H1 (cell line): ENCODE measurements at regions not wholly inside any gene's neighbourhood (a gene's known extent, or its start where the extent isn't known, plus 50 kb on each side); places are given as distances from the start of the nearest gene placed in this dataset.

Experiments
- CTCF ChIA-PET: fragments of 300-600 bp; sonication (Branson Sonifier 250); formaldehyde crosslinking; loops from one replicate; lab custom pipeline; 2021; ENCODE audit not compliant: partially characterized antibody; lab: Charles Lee
- POLR2A ChIA-PET: fragments of 300-600 bp; sonication (Branson Sonifier 250); formaldehyde crosslinking; loops from one replicate; lab custom pipeline; 2021; ENCODE audit warnings: inconsistent platforms; ENCODE audit not compliant: partially characterized antibody; lab: Charles Lee
- DNase-seq, 2 experiments: peaks; one replicate each; pipeline versions ENCODE4 v3.0.0 to v3.0.0-alpha.2; 2010 to 2022; ENCODE audit warnings: low spot score in 2 of 2, low read depth in 1 of 2, mixed read lengths in 1 of 2
- FAIRE-seq: peaks from 2 replicates; lab custom pipeline; 2011; peaks lifted over from hg19 to GRCh38; lab: Jason Lieb, UNC
- H2AFZ ChIP-seq: 2 replicates; pipeline ENCODE4 v1.8.1; 2012; ENCODE audit warnings: low read length, inconsistent platforms
- H2AK5ac ChIP-seq: 2 replicates; pipeline ENCODE4 v1.6.1; 2013; ENCODE audit warnings: low read depth, low read length
- H2BK120ac ChIP-seq: replicated peaks from 2 replicates; pipeline ENCODE3; 2013; ENCODE audit warnings: low read depth, low read length, inconsistent platforms
- H2BK12ac ChIP-seq: 2 replicates; pipeline ENCODE4 v1.6.1; 2013; ENCODE audit warnings: low read depth, low read length
- H2BK15ac ChIP-seq: 2 replicates; pipeline ENCODE4 v1.6.1; 2013; ENCODE audit warnings: low read length
- H2BK20ac ChIP-seq: 2 replicates; pipeline ENCODE4 v1.6.1; 2013; ENCODE audit warnings: low read length
- H2BK5ac ChIP-seq: 2 replicates; pipeline ENCODE4 v1.6.1; 2013; ENCODE audit warnings: low read depth, low read length
- H3K14ac ChIP-seq: 2 replicates; pipeline ENCODE4 v1.6.1; 2013; ENCODE audit warnings: inconsistent platforms; ENCODE audit not compliant: insufficient read length
- H3K18ac ChIP-seq: 2 replicates; pipeline ENCODE4 v1.6.1; 2013; ENCODE audit warnings: low read length; ENCODE audit errors: extremely low read depth
- H3K23ac ChIP-seq: 2 replicates; pipeline ENCODE4 v1.6.1; 2013; ENCODE audit warnings: inconsistent platforms; ENCODE audit not compliant: insufficient read length
- H3K23me2 ChIP-seq: 2 replicates; pipeline ENCODE4 v1.6.1; 2013; ENCODE audit warnings: low read depth, low read length
- H3K27ac ChIP-seq: 2 replicates; pipeline ENCODE4 v1.6.1; 2011; ENCODE audit warnings: low read depth, low read length, inconsistent platforms
- H3K27me3 ChIP-seq, 4 experiments: replicated peaks in 1 of 4; 1 replicate in 1 of 4; 2 replicates in 3 of 4; pipeline versions ENCODE4 v1.6.1 to v1.8.1; 2011 to 2013; ENCODE audit warnings: low read length in 3 of 4, mild to moderate bottlenecking in 3 of 4, inconsistent platforms in 2 of 4, mixed read lengths in 2 of 4, moderate library complexity in 1 of 4; ENCODE audit not compliant: control insufficient read depth in 3 of 4, insufficient read depth in 3 of 4; ENCODE audit errors: extremely low read depth in 1 of 4
- H3K36me3 ChIP-seq, 4 experiments: 2 replicates each; pipeline versions ENCODE4 v1.6.1 to v1.8.1; 2011 to 2013; ENCODE audit warnings: mild to moderate bottlenecking in 4 of 4, low read length in 3 of 4, moderate library complexity in 2 of 4, control low read depth in 1 of 4, inconsistent platforms in 1 of 4; ENCODE audit not compliant: insufficient read depth in 4 of 4, control insufficient read depth in 2 of 4
- H3K4ac ChIP-seq: replicated peaks from 2 replicates; pipeline ENCODE3; 2013; ENCODE audit warnings: low read length, low read depth, mixed read lengths, inconsistent platforms; ENCODE audit not compliant: insufficient read length
- H3K4me1 ChIP-seq, 4 experiments: replicated peaks in 1 of 4; 1 replicate in 1 of 4; 2 replicates in 3 of 4; pipeline versions ENCODE4 v1.6.1 to v1.8.1; 2011 to 2013; ENCODE audit warnings: low read length in 3 of 4, inconsistent platforms in 2 of 4, mixed read lengths in 1 of 4; ENCODE audit not compliant: insufficient read depth in 4 of 4, control insufficient read depth in 3 of 4
- H3K4me2 ChIP-seq, 2 experiments: 2 replicates each; pipeline versions ENCODE4 v1.6.1 to v1.8.1; 2011 to 2013; ENCODE audit warnings: low read depth in 2 of 2, low read length in 2 of 2, control low read depth in 1 of 2, inconsistent platforms in 1 of 2, mild to moderate bottlenecking in 1 of 2; ENCODE audit not compliant: insufficient read depth in 1 of 2
- H3K4me3 ChIP-seq, 4 experiments: fragments of 200-600, 300-600 bp in 1 of 4; sonication (generic), shearing (Covaris generic), sonication (Bioruptor Twin) in 1 of 4; 2 replicates each; pipeline versions ENCODE4 v1.5.1 to v1.8.1; 2011 to 2016; ENCODE audit warnings: low read length in 4 of 4, low read depth in 3 of 4, control low read depth in 2 of 4, inconsistent platforms in 2 of 4, mild to moderate bottlenecking in 2 of 4, mixed read lengths in 1 of 4, moderate library complexity in 1 of 4; ENCODE audit not compliant: insufficient read depth in 2 of 4; ENCODE audit errors: extremely low read depth in 1 of 4
- H3K56ac ChIP-seq: replicated peaks from 2 replicates; pipeline ENCODE3; 2013; ENCODE audit warnings: low read depth, mild to moderate bottlenecking, mixed read lengths, low read length, inconsistent platforms; ENCODE audit not compliant: insufficient read length
- H3K79me1 ChIP-seq: 2 replicates; pipeline ENCODE4 v1.6.1; 2013; ENCODE audit warnings: low read depth, low read length, control low read depth
- H3K79me2 ChIP-seq, 2 experiments: 2 replicates each; pipeline versions ENCODE4 v1.6.1 to v1.8.1; 2012 to 2013; ENCODE audit warnings: low read length in 2 of 2, mild to moderate bottlenecking in 2 of 2, inconsistent platforms in 1 of 2; ENCODE audit not compliant: insufficient read depth in 2 of 2, control insufficient read depth in 1 of 2
- H3K9ac ChIP-seq, 4 experiments: replicated peaks in 1 of 4; 1 replicate in 1 of 4; 2 replicates in 3 of 4; pipeline versions ENCODE4 v1.6.1 to v1.8.1; 2011 to 2013; ENCODE audit warnings: low read depth in 3 of 4, low read length in 3 of 4, control low read depth in 2 of 4, mild to moderate bottlenecking in 2 of 4, moderate library complexity in 2 of 4, inconsistent platforms in 1 of 4; ENCODE audit errors: extremely low read depth in 1 of 4
- H3K9me3 ChIP-seq, 2 experiments: 2 replicates each; pipeline versions ENCODE4 v1.6.1 to v1.8.1; 2012 to 2013; ENCODE audit warnings: mild to moderate bottlenecking in 2 of 2, moderate library complexity in 2 of 2, control low read depth in 1 of 2, inconsistent platforms in 1 of 2, low read depth in 1 of 2, low read length in 1 of 2, mixed read lengths in 1 of 2; ENCODE audit not compliant: insufficient read depth in 2 of 2
- H4K20me1 ChIP-seq, 2 experiments: replicated peaks in 1 of 2; 2 replicates each; pipeline versions ENCODE3 to v1.8.1; 2011 to 2013; ENCODE audit warnings: inconsistent platforms in 2 of 2, low read length in 2 of 2, mild to moderate bottlenecking in 1 of 2; ENCODE audit not compliant: insufficient read depth in 2 of 2, control insufficient read depth in 1 of 2
- H4K5ac ChIP-seq: 2 replicates; pipeline ENCODE4 v1.6.1; 2013; ENCODE audit warnings: low read length, low read depth, mixed read lengths, inconsistent platforms; ENCODE audit not compliant: insufficient read length
- H4K8ac ChIP-seq: 2 replicates; pipeline ENCODE4 v1.8.0; 2013; ENCODE audit warnings: mild to moderate bottlenecking, moderate library complexity, low read length, inconsistent platforms; ENCODE audit not compliant: insufficient read depth; ENCODE audit errors: extremely low read depth
- H4K91ac ChIP-seq: replicated peaks from 2 replicates; pipeline ENCODE3; 2013; ENCODE audit warnings: low read length, mixed read lengths, inconsistent platforms; ENCODE audit not compliant: insufficient read length
- ASH2L ChIP-seq: fragments of 200-600, 300-600 bp; sonication (generic); IDR thresholded peaks from one replicate; pipeline ENCODE4 v1.7.1; 2017; ENCODE audit warnings: low read length
- CTCF ChIP-seq, 3 experiments: IDR thresholded peaks; 1 replicate in 2 of 3; 2 replicates in 1 of 3; pipeline versions ENCODE4 v1.5.1 to v1.6.1; 2011; ENCODE audit warnings: low read length in 3 of 3, mild to moderate bottlenecking in 3 of 3, inconsistent platforms in 2 of 3, low read depth in 1 of 3, moderate library complexity in 1 of 3; ENCODE audit not compliant: insufficient read depth in 1 of 3; ENCODE audit errors: control extremely low read depth in 1 of 3
- E2F6 ChIP-seq: IDR thresholded peaks from 2 replicates; pipeline ENCODE4 v1.6.1; 2012; ENCODE audit warnings: inconsistent platforms
- PHF8 ChIP-seq: fragments of 200-600 bp; sonication (generic); conservative IDR thresholded peaks from 2 replicates; pipeline ENCODE4 v1.7.1; 2012; ENCODE audit warnings: low read depth, mild to moderate bottlenecking, inconsistent platforms, low read length, moderate library complexity
- SIX5 ChIP-seq: IDR thresholded peaks from 2 replicates; pipeline ENCODE4 v1.6.1; 2011; ENCODE audit warnings: mild to moderate bottlenecking, low read depth, low read length
- SP2 ChIP-seq: IDR thresholded peaks from 2 replicates; pipeline ENCODE4 v1.6.1; 2012; ENCODE audit warnings: mild to moderate bottlenecking, low read length, inconsistent platforms
- SP4 ChIP-seq: IDR thresholded peaks from 2 replicates; pipeline ENCODE4 v1.6.1; 2012; ENCODE audit warnings: low read length, inconsistent platforms
- ZNF274 ChIP-seq: IDR thresholded peaks from 2 replicates; pipeline ENCODE4 v1.7.0; 2012; ENCODE audit warnings: low read length, borderline replicate concordance; ENCODE audit errors: extremely low read depth
- WGBS, 2 experiments: shearing (Covaris generic) in 1 of 2; methylation state at CpG; one replicate each; pipeline versions ENCODE4 v1.1.6 to v1.1.7; 2013 to 2015; ENCODE audit warnings: low lambda C conversion rate in 2 of 2, mixed read lengths in 2 of 2, inconsistent platforms in 1 of 2, low coverage in 1 of 2, missing lambda C conversion rate in 1 of 2; ENCODE audit not compliant: insufficient replicate concordance in 2 of 2, insufficient coverage in 1 of 2, insufficient read length in 1 of 2; ENCODE audit errors: extremely low coverage in 1 of 2, missing lambda C conversion rate in 1 of 2; 5-methylcytosine and 5-hydroxymethylcytosine counted together
- TF ChIP-seq, protein P1 (sequence below): IDR thresholded peaks from 2 replicates; pipeline ENCODE4 v1.6.1; 2012; ENCODE audit warnings: inconsistent platforms

- no peaks in the 10 kb centered on the region for H3K23me2 ChIP-seq
- H4K8ac ChIP-seq = no peak overlapping the region
- FAIRE-seq (no peak), DNase-seq (no peak)
- H3K27me3 ChIP-seq = no peaks in the 10 kb centered on the region
- no peak overlapping the region for H3K18ac ChIP-seq
- no peak overlapping the region for H2BK120ac ChIP-seq
- H4K20me1 ChIP-seq = no peaks in the 10 kb centered on the region
- H3K36me3 ChIP-seq = no peaks in the 10 kb centered on the region; a peak in 1 of 8 replicates
- H3K9me3 ChIP-seq = no peaks in the 10 kb centered on the region
- 87% methylated on average over 9 of the region's 9 CpGs; no CpG with 5 or more reads in 1 of the 2 experiments for WGBS, 2 experiments
- no peak overlapping the region for H3K27ac ChIP-seq
- H2BK20ac ChIP-seq = no peak overlapping the region
- no peaks in the 10 kb centered on the region for H3K79me1 ChIP-seq
- no peak overlapping the region for H2BK5ac ChIP-seq
- no peak overlapping the region for H4K5ac ChIP-seq
- H2AFZ ChIP-seq = peak overlapping the region; percentile 30; the same call in 1 of the 2 replicates
- H3K9ac ChIP-seq = no peak overlapping the region
- no peak overlapping the region for H3K4me3 ChIP-seq
- no peak overlapping the region for H2BK15ac ChIP-seq
- H3K14ac ChIP-seq = no peak overlapping the region
- ChIA-PET POLR2A (interaction anchor here (0.9 kb wide), 1 partner anchor 16 kb away, joined by 3 read pairs; no protein-coding TSS in a partner anchor), CTCF (interaction anchor here (1.1 kb wide), 1 partner anchor 9 kb away, joined by 3 read pairs; no protein-coding TSS in a partner anchor)
- H2BK12ac ChIP-seq = no peak overlapping the region
- no peak overlapping the region for H3K56ac ChIP-seq
- no peak overlapping the region for H3K23ac ChIP-seq
- H3K4me1 ChIP-seq = peaks cover 0 to 3% (median 0%) of the 10 kb centered on the region in 4 experiments; a peak in 2 of 7 replicates
- H2AK5ac ChIP-seq = no peak overlapping the region
- no peaks in the 10 kb centered on the region for H3K79me2 ChIP-seq
- H4K91ac ChIP-seq = no peak overlapping the region
- H3K4me2 ChIP-seq = no peak overlapping the region
- H3K4ac ChIP-seq = peak overlapping the region; percentile 27
- no peak for TF ChIP-seq CTCF (IDR thresholded peaks at IDR 0.05; ENCODE audit: control extremely low read depth in 1 of 3, insufficient read depth in 1 of 3, low read depth in 1 of 3, low read length in 3 of 3)
- no peak for TF ChIP-seq ASH2L
- no peak for TF ChIP-seq E2F6
- TF ChIP-seq SIX5 = no peak
- TF ChIP-seq ZNF274 = no peak
- TF ChIP-seq, protein P1, sequence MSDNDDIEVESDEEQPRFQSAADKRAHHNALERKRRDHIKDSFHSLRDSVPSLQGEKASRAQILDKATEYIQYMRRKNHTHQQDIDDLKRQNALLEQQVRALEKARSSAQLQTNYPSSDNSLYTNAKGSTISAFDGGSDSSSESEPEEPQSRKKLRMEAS = no peak
- TF ChIP-seq PHF8 = no peak
- no peak for TF ChIP-seq SP2
- no peak for TF ChIP-seq SP4
These were observed 83.7 kb upstream of the SMIM15 start for GRCh38 chr5:61245936-61246335.
